Loucy (cell line): ENCODE measurements at regions not wholly inside any gene's neighbourhood (a gene's known extent, or its start where the extent isn't known, plus 50 kb on each side); places are given as distances from the start of the nearest gene placed in this dataset.

Experiments used
- CTCF ChIP-seq: fragments of 200-600 bp; sonication (generic); conservative IDR thresholded peaks from 2 replicates; pipeline ENCODE4 v1.5.1; 2014; ENCODE audit warnings: mild to moderate bottlenecking, antibody characterized with exemption, low read length
- EZH2phosphoT487 ChIP-seq: fragments of 200-600 bp; IDR thresholded peaks from 2 replicates; pipeline ENCODE4 v1.6.1; 2018; ENCODE audit warnings: antibody characterized with exemption, mild to moderate bottlenecking, moderate library complexity, borderline replicate concordance

GRCh38 chr11:11152877-11153276 lies 200.2 kb downstream of the CSNK2A3 start:
- TF ChIP-seq EZH2phosphoT487 (no peak), CTCF (no peak)
